Adrenal gland (tissue), 5 donors: ENCODE measurements at regions not wholly inside any gene's neighbourhood (a gene's known extent, or its start where the extent isn't known, plus 50 kb on each side); places are given as distances from the start of the nearest gene placed in this dataset.

ENCODE experiments used
- CTCF ChIP-seq, 6 experiments: fragments of 450-650 bp in 4 of 6; fragments of 200-600 bp in 2 of 6; sonication (generic) in 1 of 6; IDR thresholded peaks; 1 replicate in 5 of 6; 2 replicates in 1 of 6; pipeline versions ENCODE4 v1.5.1 to v1.8.0; 2016 to 2021; ENCODE audit warnings: antibody characterized with exemption in 6 of 6, mild to moderate bottlenecking in 2 of 6, moderate library complexity in 1 of 6
- POLR2A ChIP-seq, 2 donors: fragments of 450-650 bp; IDR thresholded peaks; one replicate each; pipeline ENCODE4 v1.6.1; 2017; ENCODE audit warnings: antibody characterized with exemption in 2 of 2, mild to moderate bottlenecking in 2 of 2, moderate library complexity in 1 of 2
- donor health status: DM: no; HTN: no; CAD: no.

GRCh38 chr6:90458353-90459224, 128.3 kb downstream of the MAP3K7 start:
- TF ChIP-seq POLR2A (IDR thresholded peaks at IDR 0.05), result no peak
- no peak for TF ChIP-seq CTCF (IDR thresholded peaks at IDR 0.05)
